ENCODE measurements at regions not wholly inside any gene's neighbourhood (a gene's known extent, or its start where the extent isn't known, plus 50 kb on each side); places are given as distances from the start of the nearest gene placed in this dataset.

- no peak for TF ChIP-seq CTCF (IDR thresholded peaks at IDR 0.05 in 8 of 11, conservative IDR thresholded peaks at IDR 0.05 in 3 of 11)
- no peak for TF ChIP-seq POLR2AphosphoS5 (IDR thresholded peaks at IDR 0.05)
Measured at GRCh38 chr6:21676769-21677168, 83.2 kb downstream of the SOX4 start.
